ENCODE measurements at regions not wholly inside any gene's neighbourhood (a gene's known extent, or its start where the extent isn't known, plus 50 kb on each side); places are given as distances from the start of the nearest gene placed in this dataset.
"Not testable (repeated sequence)": the region's sequence is repeated elsewhere in the genome, so short reads cannot be mapped to it uniquely, and the experiment has no call there.

- 45 to 48% methylated on average over 5 of the region's 5 CpGs for WGBS, 2 donors
- H3K36me3 ChIP-seq (ENCODE audit: low read depth, missing control alignments); DNase-seq; H3K27ac ChIP-seq; intact Hi-C loops (cut with DNase I; ENCODE audit: low total_unique reads); H3K4me1 ChIP-seq; H3K4me3 ChIP-seq; H3K27me3 ChIP-seq; H3K9me3 ChIP-seq: not testable (repeated sequence)
Observed at GRCh38 chr20:25932806-25933205, 236.2 kb upstream of the ZNF337 start.

GRCh38 chr20:25932170-25932569 lies 235.5 kb upstream of the ZNF337 start:
- H3K4me3 ChIP-seq; H3K27me3 ChIP-seq; H3K36me3 ChIP-seq (ENCODE audit: low read depth, missing control alignments); H3K9me3 ChIP-seq; H3K27ac ChIP-seq; H3K4me1 ChIP-seq; intact Hi-C loops (cut with DNase I; ENCODE audit: low total_unique reads); DNase-seq: not testable (repeated sequence)
- WGBS, 2 donors = 44 to 49% methylated on average over 2 of the region's 2 CpGs

GRCh38 chr20:25902321-25902720 lies 205.7 kb upstream of the ZNF337 start:
- H3K36me3 ChIP-seq (ENCODE audit: low read depth, missing control alignments); intact Hi-C loops (cut with DNase I; ENCODE audit: low total_unique reads); H3K27ac ChIP-seq; H3K4me1 ChIP-seq; H3K4me3 ChIP-seq; H3K9me3 ChIP-seq; DNase-seq; H3K27me3 ChIP-seq: not testable (repeated sequence)

DNA sequence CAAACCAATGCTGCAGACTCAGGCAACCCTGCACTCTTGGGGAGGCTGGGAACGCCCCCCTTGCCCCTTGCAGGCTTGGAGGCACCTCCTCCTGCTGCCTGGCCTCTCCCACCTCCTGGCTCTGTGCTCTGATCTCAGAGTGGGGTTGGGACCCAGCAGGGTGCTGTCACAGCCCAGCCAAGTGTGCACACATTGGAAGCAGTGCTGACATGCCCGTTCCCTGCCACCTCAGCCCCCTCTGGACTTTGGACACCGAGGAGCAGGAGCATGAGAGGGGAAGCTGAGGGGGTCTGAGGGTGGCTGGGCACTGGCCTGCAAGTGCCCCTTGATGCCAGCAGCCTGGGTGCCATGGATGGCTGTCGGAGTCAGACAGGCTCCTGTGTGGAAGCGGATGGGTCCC lies 202.0 kb upstream of the ZNF337 start:
- H3K36me3 ChIP-seq (ENCODE audit: low read depth, missing control alignments); DNase-seq; H3K4me1 ChIP-seq; intact Hi-C loops (cut with DNase I; ENCODE audit: low total_unique reads); H3K4me3 ChIP-seq; H3K9me3 ChIP-seq; H3K27me3 ChIP-seq; H3K27ac ChIP-seq: not testable (repeated sequence)
- 74 to 80% methylated on average over 4 to 5 of the region's 5 CpGs for WGBS, 2 donors

DNA sequence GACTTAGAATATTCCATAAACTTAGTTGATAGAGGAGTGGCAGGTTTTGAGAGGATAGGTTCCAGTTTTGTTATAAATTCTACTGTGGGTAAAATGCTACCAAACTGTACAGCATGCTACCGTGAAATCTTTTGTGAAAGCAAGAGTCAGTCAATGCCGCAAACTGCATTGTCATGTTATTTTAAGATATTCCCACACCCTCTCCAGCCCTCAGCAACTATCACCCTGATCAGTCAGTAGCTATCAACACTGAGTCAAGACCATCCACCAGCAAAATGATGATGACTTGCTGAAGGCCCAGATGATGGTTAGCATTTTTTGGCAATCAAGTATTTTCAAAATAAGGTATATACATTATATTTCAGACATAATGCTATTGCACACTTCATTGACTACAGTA lies 182.4 kb upstream of the ZNF337 start:
- intact Hi-C loops (cut with DNase I; ENCODE audit: low total_unique reads); H3K4me3 ChIP-seq: not testable (repeated sequence)
- WGBS, 2 donors = 96% methylated on average over 2 of the region's 2 CpGs

DNA sequence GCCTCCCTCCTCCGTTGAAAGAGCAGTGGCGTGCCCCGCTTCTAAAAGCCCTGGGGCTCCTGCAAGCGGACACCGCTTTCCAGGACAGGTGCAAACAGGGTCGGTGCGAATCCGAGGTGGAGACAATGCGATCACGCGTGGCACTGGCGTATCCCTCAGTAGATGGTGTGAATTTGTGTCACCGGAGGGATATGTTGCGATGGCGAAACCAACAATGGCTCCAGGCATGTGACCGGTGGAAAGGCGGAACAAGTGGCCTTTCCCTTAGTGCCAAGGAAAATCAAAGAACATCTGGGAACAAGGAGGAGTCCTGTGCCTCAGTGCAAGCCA lies 172.0 kb upstream of the ZNF337 start:
- peak overlapping the region; percentile 42 to 58 for H3K4me3 ChIP-seq
- H3K27ac ChIP-seq; DNase-seq; H3K27me3 ChIP-seq; H3K36me3 ChIP-seq (ENCODE audit: low read depth, missing control alignments); H3K4me1 ChIP-seq; intact Hi-C loops (cut with DNase I; ENCODE audit: low total_unique reads); H3K9me3 ChIP-seq: not testable (repeated sequence)
- 20 to 26% methylated on average over 14 to 17 of the region's 17 CpGs for WGBS, 2 donors

More for the DNA sequence above, 182.4 kb upstream of the ZNF337 start:
- not testable (repeated sequence) for H3K27ac ChIP-seq; DNase-seq; H3K27me3 ChIP-seq; H3K4me1 ChIP-seq; H3K9me3 ChIP-seq; H3K36me3 ChIP-seq (ENCODE audit: low read depth, missing control alignments)

GRCh38 chr20:25867776-25868649 lies 171.4 kb upstream of the ZNF337 start:
- intact Hi-C loops (cut with DNase I; ENCODE audit: low total_unique reads) = no loop called here
- Histone ChIP-seq H3K4me3 (peak overlapping the region; percentile 42 to 58), H3K36me3 (ENCODE audit: low read depth, missing control alignments) (no peaks in the 10 kb centered on the region), H3K27me3 (no peaks in the 10 kb centered on the region), H3K4me1 (peaks cover 12% of the 10 kb centered on the region), H3K27ac (no peak overlapping the region), H3K9me3 (no peaks in the 10 kb centered on the region)
- TF ChIP-seq POLR2A (IDR thresholded peaks at IDR 0.05) (no peak), CTCF (IDR thresholded peaks at IDR 0.05) (no peak)
- peak; percentile 85 for DNase-seq
- WGBS, 2 donors = 15 to 23% methylated on average over 23 to 46 of the region's 46 CpGs

- H3K27me3 ChIP-seq; H3K36me3 ChIP-seq (ENCODE audit: low read depth, missing control alignments); DNase-seq; intact Hi-C loops (cut with DNase I; ENCODE audit: low total_unique reads); H3K27ac ChIP-seq; H3K9me3 ChIP-seq: not testable (repeated sequence)
- WGBS, 2 donors = 58 to 67% methylated on average over 30 to 35 of the region's 35 CpGs
- Histone ChIP-seq H3K4me3 (peak overlapping the region in 1 of 2 donors; percentile 58), H3K4me1 (peaks cover 15% of the 10 kb centered on the region)
Observed at GRCh38 chr20:25867015-25867775, 170.5 kb upstream of the ZNF337 start.

Measured in testis (tissue), 2 donors.